ENCODE measurements at regions not wholly inside any gene's neighbourhood (a gene's known extent, or its start where the extent isn't known, plus 50 kb on each side); places are given as distances from the start of the nearest gene placed in this dataset.
"Not testable (repeated sequence)": the region's sequence is repeated elsewhere in the genome, so short reads cannot be mapped to it uniquely, and the experiment has no call there.

DNA sequence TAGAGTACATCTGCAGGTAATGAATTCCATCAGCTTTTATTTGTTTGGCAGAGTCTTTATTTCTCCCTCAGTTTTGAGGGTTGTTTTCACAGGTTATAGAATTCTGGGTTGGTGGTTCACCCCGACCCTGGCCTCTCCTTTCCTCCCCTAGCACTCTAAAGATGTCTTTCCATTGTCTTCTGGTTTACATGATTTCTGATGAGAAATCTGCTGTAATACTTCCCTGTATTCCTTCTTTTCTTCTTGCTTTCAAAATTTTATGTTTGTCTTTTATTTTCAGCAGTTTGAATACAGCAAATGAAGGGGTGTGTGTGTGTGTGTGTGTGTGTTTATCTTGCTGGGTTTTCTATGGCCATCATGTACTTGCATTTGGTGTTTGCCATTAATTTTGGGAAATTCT, 312.0 kb upstream of the RPS23 start:
- no peak for DNase-seq (ENCODE audit: low read depth)
- H3K4me3 ChIP-seq (replicated peaks; ENCODE audit: low read depth, low read length): no peak overlapping the region
- TF ChIP-seq, protein P1, sequence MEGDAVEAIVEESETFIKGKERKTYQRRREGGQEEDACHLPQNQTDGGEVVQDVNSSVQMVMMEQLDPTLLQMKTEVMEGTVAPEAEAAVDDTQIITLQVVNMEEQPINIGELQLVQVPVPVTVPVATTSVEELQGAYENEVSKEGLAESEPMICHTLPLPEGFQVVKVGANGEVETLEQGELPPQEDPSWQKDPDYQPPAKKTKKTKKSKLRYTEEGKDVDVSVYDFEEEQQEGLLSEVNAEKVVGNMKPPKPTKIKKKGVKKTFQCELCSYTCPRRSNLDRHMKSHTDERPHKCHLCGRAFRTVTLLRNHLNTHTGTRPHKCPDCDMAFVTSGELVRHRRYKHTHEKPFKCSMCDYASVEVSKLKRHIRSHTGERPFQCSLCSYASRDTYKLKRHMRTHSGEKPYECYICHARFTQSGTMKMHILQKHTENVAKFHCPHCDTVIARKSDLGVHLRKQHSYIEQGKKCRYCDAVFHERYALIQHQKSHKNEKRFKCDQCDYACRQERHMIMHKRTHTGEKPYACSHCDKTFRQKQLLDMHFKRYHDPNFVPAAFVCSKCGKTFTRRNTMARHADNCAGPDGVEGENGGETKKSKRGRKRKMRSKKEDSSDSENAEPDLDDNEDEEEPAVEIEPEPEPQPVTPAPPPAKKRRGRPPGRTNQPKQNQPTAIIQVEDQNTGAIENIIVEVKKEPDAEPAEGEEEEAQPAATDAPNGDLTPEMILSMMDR (IDR thresholded peaks at IDR 0.05; ENCODE audit: low read length, missing control alignments): no peak

DNA sequence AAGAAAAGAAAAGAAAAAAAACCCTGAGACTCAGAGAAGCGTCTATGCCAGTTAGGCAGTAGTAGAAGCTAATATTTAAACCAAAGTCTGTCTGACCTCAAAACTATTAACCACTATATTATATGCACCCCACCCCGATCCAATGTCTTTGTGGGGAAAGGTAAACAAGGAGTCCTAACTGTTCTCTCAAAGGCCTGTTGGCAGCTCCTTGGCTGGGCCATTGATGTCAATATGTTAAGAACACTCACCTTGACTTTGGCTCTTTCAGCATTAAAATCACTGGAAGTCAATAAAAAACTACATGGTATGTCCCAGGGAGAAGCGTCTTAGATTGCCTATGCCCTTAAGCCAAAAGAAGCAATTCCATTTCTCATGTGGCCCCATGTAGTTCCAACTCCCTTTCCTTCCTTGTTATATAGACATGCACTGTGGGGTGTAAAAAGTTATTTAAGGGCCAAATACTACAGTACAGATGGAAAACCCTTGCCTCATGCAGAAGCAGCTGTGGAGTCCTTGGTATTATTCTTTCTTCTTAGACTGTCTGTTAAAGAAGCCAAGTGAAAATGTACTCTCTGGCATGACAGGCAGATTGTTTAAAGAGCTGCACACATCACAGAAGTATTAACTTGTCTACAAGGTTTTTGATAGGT, 308.6 kb upstream of the RPS23 start:
- TF ChIP-seq, protein P1 (IDR thresholded peaks at IDR 0.05; ENCODE audit: low read length, missing control alignments): no peak
- H3K4me3 ChIP-seq (replicated peaks; ENCODE audit: low read depth, low read length): no peak overlapping the region
- DNase-seq (ENCODE audit: low read depth): no peak

DNA sequence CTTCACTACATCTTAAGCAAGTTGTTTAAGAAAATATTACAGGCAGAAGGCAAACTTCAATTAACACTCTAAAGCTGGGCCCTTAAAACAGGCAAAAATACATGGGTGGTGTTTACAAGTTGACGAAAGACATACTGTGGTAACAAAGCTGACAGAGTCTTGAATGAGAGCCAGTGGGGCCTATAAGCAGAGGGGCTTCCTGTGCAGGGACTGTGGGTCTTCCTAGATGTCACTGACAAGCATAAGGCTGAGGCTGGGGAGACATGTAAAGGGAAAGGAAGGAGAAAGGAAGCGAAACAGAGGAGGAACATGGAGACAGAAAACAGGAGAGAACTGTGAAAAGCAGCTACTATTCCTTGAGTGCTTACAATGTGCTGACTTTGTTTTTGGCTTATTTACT, 308.0 kb upstream of the RPS23 start:
- DNase-seq (ENCODE audit: low read depth): peak; percentile 26
- TF ChIP-seq, protein P1 (IDR thresholded peaks at IDR 0.05; ENCODE audit: low read length, missing control alignments): no peak
- H3K4me3 ChIP-seq (replicated peaks; ENCODE audit: low read depth, low read length): no peak overlapping the region

DNA sequence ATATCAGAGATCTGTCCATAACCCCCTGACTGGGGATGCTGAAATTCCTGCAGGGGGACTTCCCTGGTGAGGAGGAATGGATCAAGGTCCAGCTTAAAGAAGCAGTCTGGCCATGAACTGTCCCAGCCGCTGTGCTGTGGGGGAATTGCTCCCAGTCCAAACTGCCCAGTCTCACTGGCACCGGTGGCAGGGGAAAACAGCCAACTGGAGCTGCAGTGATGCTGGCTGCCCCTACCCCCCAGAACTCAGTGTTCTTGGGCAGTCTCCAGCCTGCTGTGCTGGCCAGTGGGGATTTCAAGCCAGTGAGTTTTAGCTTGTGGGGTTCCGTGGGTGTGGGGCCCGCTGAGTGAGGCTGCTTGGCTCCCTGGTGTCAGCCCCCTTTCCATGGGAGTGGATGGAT, 306.5 kb upstream of the RPS23 start:
- TF ChIP-seq, protein P1 (IDR thresholded peaks at IDR 0.05; ENCODE audit: low read length, missing control alignments): no peak
- no peak for DNase-seq (ENCODE audit: low read depth)
- no peak overlapping the region for H3K4me3 ChIP-seq (replicated peaks; ENCODE audit: low read depth, low read length)

DNA sequence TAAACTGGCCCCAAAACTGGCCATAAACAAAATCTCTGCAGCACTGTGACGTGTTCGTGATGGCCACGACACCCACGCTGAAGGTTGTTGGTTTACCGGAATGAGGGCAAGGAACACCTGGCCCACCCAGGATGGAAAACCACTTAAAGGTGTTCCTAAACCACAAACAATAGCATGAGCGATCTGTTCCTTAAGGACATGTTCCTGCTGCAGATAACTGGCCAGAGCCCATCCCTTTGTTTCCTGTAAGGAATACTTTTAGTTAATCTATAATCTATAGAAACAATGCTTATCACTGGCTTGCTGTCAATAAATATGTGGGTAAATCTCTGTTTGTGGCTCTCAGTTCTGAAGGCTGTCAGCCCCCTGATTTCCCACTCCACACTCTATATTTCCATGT, 305.2 kb upstream of the RPS23 start:
- H3K4me3 ChIP-seq (replicated peaks; ENCODE audit: low read depth, low read length); DNase-seq (ENCODE audit: low read depth): not testable (repeated sequence)

DNA sequence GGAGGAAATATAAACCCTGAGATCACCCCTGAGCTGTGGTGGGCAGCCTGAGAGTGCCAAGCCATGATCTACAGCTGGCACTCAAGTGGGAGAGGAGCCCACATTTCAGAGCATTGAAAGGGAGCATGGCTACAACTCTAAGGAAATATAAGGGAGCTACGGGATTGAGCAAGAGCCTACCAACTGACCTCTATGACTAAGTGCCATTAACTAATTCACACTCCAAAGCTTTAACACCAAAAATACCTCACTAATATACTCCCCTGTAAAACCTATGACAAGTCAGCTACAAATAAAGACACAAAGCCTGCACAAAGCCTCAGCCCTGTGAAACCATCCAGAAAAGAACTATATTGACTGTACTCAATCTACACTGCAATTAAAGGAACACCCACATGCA, 286.8 kb upstream of the RPS23 start:
- DNase-seq (ENCODE audit: low read depth): no peak
- TF ChIP-seq, protein P1 (IDR thresholded peaks at IDR 0.05; ENCODE audit: low read length, missing control alignments): no peak
- H3K4me3 ChIP-seq (replicated peaks; ENCODE audit: low read depth, low read length): no peak overlapping the region

DNA sequence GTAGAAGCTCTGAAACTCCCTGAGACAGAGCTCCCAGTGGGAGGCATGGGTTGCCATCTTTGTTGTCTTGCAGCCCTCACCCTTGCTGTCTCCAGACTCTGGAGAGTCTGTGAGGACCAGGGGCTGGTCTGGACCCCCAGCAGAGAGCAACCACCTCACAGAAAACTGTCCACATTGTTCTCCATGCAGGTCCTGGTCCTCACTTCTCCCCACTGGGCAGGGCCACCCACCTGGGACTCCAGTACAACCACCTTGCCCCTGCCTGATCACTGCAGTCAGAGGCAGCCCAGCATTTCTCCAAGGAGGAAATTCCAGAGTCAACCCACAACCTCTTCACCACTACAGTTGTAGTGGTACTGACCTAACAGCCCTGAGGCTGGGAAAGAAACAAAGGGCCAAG, 285.6 kb upstream of the RPS23 start:
- no peak for DNase-seq (ENCODE audit: low read depth)
- H3K4me3 ChIP-seq (replicated peaks; ENCODE audit: low read depth, low read length): no peak overlapping the region
- TF ChIP-seq, protein P1 (IDR thresholded peaks at IDR 0.05; ENCODE audit: low read length, missing control alignments): no peak
